Cardiac muscle cell (in vitro differentiated cells and primary cell): ENCODE measurements at regions not wholly inside any gene's neighbourhood (a gene's known extent, or its start where the extent isn't known, plus 50 kb on each side); places are given as distances from the start of the nearest gene placed in this dataset.

ENCODE experiments used
- DNase-seq, 2 donors: peaks; one replicate each; pipeline versions ENCODE4 v3.0.0 to v3.0.0-alpha.2; 2010 to 2017; ENCODE audit warnings: low read depth in 1 of 2, low spot score in 1 of 2
- H3K27ac ChIP-seq: fragments of 200-600 bp; sonication (generic); 2 replicates; pipeline ENCODE4 v1.5.1; 2016
- H3K27me3 ChIP-seq: fragments of 200-600 bp; sonication (generic); 2 replicates; pipeline ENCODE4 v1.6.0; 2016; ENCODE audit warnings: control low read depth
- H3K36me3 ChIP-seq: fragments of 200-600 bp; sonication (generic); 2 replicates; pipeline ENCODE4 v1.5.1; 2016; ENCODE audit warnings: control low read depth
- H3K4me1 ChIP-seq: fragments of 200-600 bp; sonication (generic); 2 replicates; pipeline ENCODE4 v1.8.1; 2017; ENCODE audit warnings: low read depth, mild to moderate bottlenecking, mixed run types
- H3K4me3 ChIP-seq: fragments of 200-600 bp; sonication (generic); 2 replicates; pipeline ENCODE4 v1.5.1; 2016; ENCODE audit warnings: mild to moderate bottlenecking
- H3K9me3 ChIP-seq: fragments of 200-600 bp; sonication (generic); 2 replicates; pipeline ENCODE4 v1.5.1; 2017; ENCODE audit warnings: low read depth, mild to moderate bottlenecking, control low read depth
- TF ChIP-seq, protein P1 (sequence below): IDR thresholded peaks from 2 replicates; pipeline ENCODE4 v1.5.1; 2012; ENCODE audit warnings: low read depth, mild to moderate bottlenecking, low read length

DNA sequence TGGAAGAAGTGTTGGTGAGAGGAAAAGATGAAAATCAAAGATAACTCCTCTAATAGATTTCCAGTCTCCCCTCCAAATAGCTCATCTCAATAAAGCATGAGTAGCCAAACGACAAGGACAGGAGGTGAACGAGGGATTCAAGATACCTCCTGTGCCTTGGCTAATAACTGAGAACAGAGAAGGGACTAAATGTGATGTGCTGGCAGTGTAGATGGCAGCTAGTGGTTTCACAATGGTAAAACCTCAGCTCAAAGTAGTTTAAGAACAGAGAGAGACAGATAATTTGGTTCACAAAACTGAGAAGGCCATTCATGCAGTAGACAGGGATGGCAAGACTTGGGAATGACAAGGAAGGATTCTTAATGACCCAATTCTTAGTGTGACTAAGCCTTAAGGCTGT lies 292.6 kb downstream of the EFHB start:
- Histone ChIP-seq H3K27me3 (no peaks in the 10 kb centered on the region), H3K4me1 (no peaks in the 10 kb centered on the region), H3K4me3 (no peak overlapping the region), H3K36me3 (no peaks in the 10 kb centered on the region), H3K9me3 (no peaks in the 10 kb centered on the region), H3K27ac (no peak overlapping the region)
- TF ChIP-seq, protein P1, sequence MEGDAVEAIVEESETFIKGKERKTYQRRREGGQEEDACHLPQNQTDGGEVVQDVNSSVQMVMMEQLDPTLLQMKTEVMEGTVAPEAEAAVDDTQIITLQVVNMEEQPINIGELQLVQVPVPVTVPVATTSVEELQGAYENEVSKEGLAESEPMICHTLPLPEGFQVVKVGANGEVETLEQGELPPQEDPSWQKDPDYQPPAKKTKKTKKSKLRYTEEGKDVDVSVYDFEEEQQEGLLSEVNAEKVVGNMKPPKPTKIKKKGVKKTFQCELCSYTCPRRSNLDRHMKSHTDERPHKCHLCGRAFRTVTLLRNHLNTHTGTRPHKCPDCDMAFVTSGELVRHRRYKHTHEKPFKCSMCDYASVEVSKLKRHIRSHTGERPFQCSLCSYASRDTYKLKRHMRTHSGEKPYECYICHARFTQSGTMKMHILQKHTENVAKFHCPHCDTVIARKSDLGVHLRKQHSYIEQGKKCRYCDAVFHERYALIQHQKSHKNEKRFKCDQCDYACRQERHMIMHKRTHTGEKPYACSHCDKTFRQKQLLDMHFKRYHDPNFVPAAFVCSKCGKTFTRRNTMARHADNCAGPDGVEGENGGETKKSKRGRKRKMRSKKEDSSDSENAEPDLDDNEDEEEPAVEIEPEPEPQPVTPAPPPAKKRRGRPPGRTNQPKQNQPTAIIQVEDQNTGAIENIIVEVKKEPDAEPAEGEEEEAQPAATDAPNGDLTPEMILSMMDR = no peak
- no peak for DNase-seq

DNA sequence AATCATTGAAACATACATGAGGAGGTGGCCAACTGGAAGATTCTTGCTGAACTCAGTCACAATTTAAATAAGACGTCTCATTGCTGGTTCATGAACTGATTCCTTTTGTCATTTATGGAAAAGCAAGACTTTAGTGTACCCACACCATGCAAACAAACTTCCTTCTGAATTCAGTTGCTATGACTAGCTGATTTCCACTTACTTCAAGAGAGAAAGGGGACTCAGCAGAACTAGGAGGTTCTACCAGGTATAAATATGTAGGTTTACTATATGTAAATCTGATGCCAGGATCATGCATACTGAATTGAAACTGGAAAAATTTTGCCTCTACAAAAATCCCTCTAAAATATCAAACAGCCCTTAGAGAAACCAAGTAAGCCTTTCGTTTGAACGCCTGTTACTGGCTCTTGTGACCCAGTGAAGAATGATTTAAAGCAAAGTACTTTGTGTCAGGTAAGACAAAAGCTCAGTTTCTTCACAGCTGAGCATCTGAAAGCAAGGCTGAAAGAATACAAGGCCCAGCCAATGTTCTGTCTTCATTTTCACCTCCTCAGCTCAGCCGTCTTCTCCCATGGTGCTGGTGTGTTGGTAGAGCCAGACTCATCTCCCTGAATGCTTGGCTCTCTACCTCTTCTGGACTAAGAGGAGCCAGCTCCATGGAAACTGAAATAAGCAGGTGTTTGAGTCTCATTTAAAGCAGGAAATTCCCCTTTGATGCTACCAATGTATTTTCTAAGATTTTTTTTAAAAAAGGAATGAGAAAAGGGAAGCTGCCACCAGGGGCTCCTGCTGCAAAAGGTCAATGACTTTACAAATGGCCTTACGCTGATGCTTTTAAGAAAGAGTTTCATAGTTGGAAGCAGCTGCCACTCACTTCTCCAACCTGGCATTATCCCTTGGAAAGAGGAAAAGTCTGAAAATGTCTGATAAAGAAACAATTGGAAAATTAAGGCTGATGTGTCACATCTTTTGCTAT lies 301.6 kb downstream of the EFHB start:
- Histone ChIP-seq H3K4me3 (no peak overlapping the region), H3K36me3 (no peaks in the 10 kb centered on the region), H3K27me3 (no peaks in the 10 kb centered on the region), H3K27ac (no peak overlapping the region), H3K9me3 (no peaks in the 10 kb centered on the region), H3K4me1 (no peaks in the 10 kb centered on the region)
- DNase-seq = no peak
- TF ChIP-seq, protein P1 = no peak

- no peaks in the 10 kb centered on the region for H3K9me3 ChIP-seq
- H3K36me3 ChIP-seq = no peaks in the 10 kb centered on the region
- H3K4me3 ChIP-seq = no peak overlapping the region
- H3K27me3 ChIP-seq = no peaks in the 10 kb centered on the region
- TF ChIP-seq, protein P1 = no peak
- H3K4me1 ChIP-seq = no peaks in the 10 kb centered on the region
- DNase-seq = no peak
- H3K27ac ChIP-seq = no peak overlapping the region
Observed at GRCh38 chr3:19598870-19599269, 335.1 kb downstream of the EFHB start.

- no peak overlapping the region for H3K4me3 ChIP-seq
- H3K27ac ChIP-seq = no peak overlapping the region
- no peaks in the 10 kb centered on the region for H3K36me3 ChIP-seq
- no peak for DNase-seq
- no peaks in the 10 kb centered on the region for H3K9me3 ChIP-seq
- no peaks in the 10 kb centered on the region for H3K27me3 ChIP-seq
- TF ChIP-seq, protein P1 = no peak
- H3K4me1 ChIP-seq = no peaks in the 10 kb centered on the region
Observed at GRCh38 chr3:19596408-19596807, 337.6 kb downstream of the EFHB start.

- TF ChIP-seq, protein P1 = no peak
- Histone ChIP-seq H3K27ac (no peak overlapping the region), H3K4me3 (no peak overlapping the region), H3K9me3 (no peaks in the 10 kb centered on the region), H3K4me1 (no peaks in the 10 kb centered on the region), H3K36me3 (no peaks in the 10 kb centered on the region), H3K27me3 (no peaks in the 10 kb centered on the region)
- no peak for DNase-seq
Observed at GRCh38 chr3:19595884-19596283, 338.1 kb downstream of the EFHB start.
